ENCODE measurements at regions not wholly inside any gene's neighbourhood (a gene's known extent, or its start where the extent isn't known, plus 50 kb on each side); places are given as distances from the start of the nearest gene placed in this dataset.

GRCh38 chr1:98364544-98364943 is 297.0 kb upstream of the SNX7 start:
- no peak for TF ChIP-seq CTCF (IDR thresholded peaks at IDR 0.05)
- TF ChIP-seq EZH2 (IDR thresholded peaks at IDR 0.05), result no peak

Data from neural progenitor cell (in vitro differentiated cells).